SK-N-SH (cell line): ENCODE measurements at regions not wholly inside any gene's neighbourhood (a gene's known extent, or its start where the extent isn't known, plus 50 kb on each side); places are given as distances from the start of the nearest gene placed in this dataset.
A peak's percentile ranks its signal among the peaks of the same experiment; 100 is the strongest.

Experiments used
- CTCF ChIA-PET: fragments of 300-600, 350-600 bp; formaldehyde crosslinking; extraction: SDS; loops from one replicate; lab custom pipeline; 2021; lab: Yijun Ruan, JAX
- POLR2A ChIA-PET: fragments of 350-600 bp; sonication (Branson Sonifier 250); formaldehyde crosslinking; extraction: SDS; loops from one replicate; lab custom pipeline; 2020; ENCODE audit warnings: antibody characterized with exemption, inconsistent platforms; lab: Yijun Ruan, JAX
- DNase-seq: peaks from one replicate; pipeline ENCODE4 v3.0.0; 2012
- H2AFZ ChIP-seq: fragments of 200-600 bp; sonication (generic); 2 replicates; pipeline ENCODE4 v1.8.1; 2016; ENCODE audit warnings: antibody characterized with exemption, mild to moderate bottlenecking, low read depth
- H3F3A ChIP-seq: fragments of 200-600 bp; sonication (generic); replicated peaks from 2 replicates; pipeline ENCODE3; 2016; ENCODE audit warnings: antibody characterized with exemption, mild to moderate bottlenecking; ENCODE audit not compliant: insufficient read depth
- H3K27ac ChIP-seq, 2 experiments: fragments of 200-500 bp in 1 of 2; fragments of 200-600 bp in 1 of 2; sonication (Bioruptor generic) in 1 of 2; sonication (generic), shearing (Covaris generic) in 1 of 2; 2 replicates each; pipeline versions ENCODE4 v1.5.1 to v1.6.1; 2014 to 2016; ENCODE audit warnings: low read depth in 2 of 2, inconsistent platforms in 1 of 2, low read length in 1 of 2, mild to moderate bottlenecking in 1 of 2, mixed read lengths in 1 of 2
- H3K27me3 ChIP-seq: fragments of 200-600 bp; sonication (generic), shearing (Covaris generic); 2 replicates; pipeline ENCODE4 v1.6.1; 2016; ENCODE audit warnings: mixed run types; ENCODE audit not compliant: insufficient read depth
- H3K36me3 ChIP-seq, 2 experiments: fragments of 200-500 bp in 1 of 2; fragments of 200-600 bp in 1 of 2; sonication (Bioruptor generic) in 1 of 2; sonication (generic) in 1 of 2; replicated peaks in 1 of 2; 2 replicates each; pipeline versions ENCODE3 to v1.5.1; 2014 to 2016; ENCODE audit warnings: low read length in 1 of 2, mild to moderate bottlenecking in 1 of 2; ENCODE audit not compliant: insufficient read depth in 2 of 2, control insufficient read depth in 1 of 2
- H3K4me1 ChIP-seq, 2 experiments: fragments of 200-500 bp in 1 of 2; fragments of 200-600 bp in 1 of 2; sonication (Bioruptor generic) in 1 of 2; sonication (generic), shearing (Covaris generic) in 1 of 2; 2 replicates each; pipeline versions ENCODE4 v1.5.1 to v1.6.1; 2014 to 2016; ENCODE audit warnings: low read depth in 1 of 2, low read length in 1 of 2, mixed run types in 1 of 2; ENCODE audit not compliant: insufficient read depth in 2 of 2, control insufficient read depth in 1 of 2
- H3K4me2 ChIP-seq: fragments of 200-600 bp; sonication (generic), shearing (Covaris generic); 2 replicates; pipeline ENCODE4 v1.6.1; 2017; ENCODE audit warnings: mixed run types
- H3K4me3 ChIP-seq, 2 experiments: fragments of 200-500 bp in 1 of 2; fragments of 200-600 bp in 1 of 2; sonication (Bioruptor generic) in 1 of 2; sonication (generic), shearing (Covaris generic) in 1 of 2; 2 replicates each; pipeline versions ENCODE4 v1.5.1 to v1.8.1; 2014 to 2016; ENCODE audit warnings: low read depth in 2 of 2, inconsistent platforms in 1 of 2, low read length in 1 of 2, mild to moderate bottlenecking in 1 of 2, mixed read lengths in 1 of 2, moderate library complexity in 1 of 2
- H3K79me2 ChIP-seq: fragments of 200-600 bp; sonication (generic); 2 replicates; pipeline ENCODE4 v1.8.1; 2017; ENCODE audit warnings: mild to moderate bottlenecking; ENCODE audit not compliant: insufficient read depth
- H3K9ac ChIP-seq: fragments of 200-600 bp; sonication (generic); 2 replicates; pipeline ENCODE4 v1.6.1; 2017; ENCODE audit warnings: mixed run types
- H3K9me2 ChIP-seq: fragments of 200-600 bp; sonication (generic); 2 replicates; pipeline ENCODE4 v1.6.1; 2017; ENCODE audit warnings: mixed run types
- H3K9me3 ChIP-seq: fragments of 200-600 bp; sonication (generic); 2 replicates; pipeline ENCODE4 v1.6.1; 2017; ENCODE audit warnings: mixed run types, mild to moderate bottlenecking, moderate library complexity
- H4K20me1 ChIP-seq: fragments of 200-600 bp; sonication (generic); 2 replicates; pipeline ENCODE4 v1.6.1; 2017; ENCODE audit warnings: mild to moderate bottlenecking, mixed run types; ENCODE audit not compliant: insufficient read depth
- CHD2 ChIP-seq: fragments of 150-350 bp; IDR thresholded peaks from 2 replicates; pipeline ENCODE4 v1.6.1; 2018; ENCODE audit warnings: low read length; ENCODE audit not compliant: partially characterized antibody
- ELF1 ChIP-seq: IDR thresholded peaks from 2 replicates; pipeline ENCODE4 v1.4.0; 2012
- FOXM1 ChIP-seq: IDR thresholded peaks from 2 replicates; pipeline ENCODE4 v1.4.0; 2012; ENCODE audit warnings: low read depth, mild to moderate bottlenecking
- MAX ChIP-seq: IDR thresholded peaks from 2 replicates; pipeline ENCODE4 v1.4.0; 2012; ENCODE audit warnings: low read depth
- NFIC ChIP-seq: IDR thresholded peaks from 2 replicates; pipeline ENCODE4 v1.4.0; 2012; ENCODE audit warnings: borderline replicate concordance
- PBX3 ChIP-seq: IDR thresholded peaks from 2 replicates; pipeline ENCODE4; 2012
- RCOR1 ChIP-seq: fragments of 150-350 bp; IDR thresholded peaks from 2 replicates; pipeline ENCODE4 v1.6.1; 2017; ENCODE audit warnings: antibody characterized with exemption, low read length
- RXRA ChIP-seq: IDR thresholded peaks from 2 replicates; pipeline ENCODE4 v1.4.0; 2012; ENCODE audit warnings: low read depth, mild to moderate bottlenecking, borderline replicate concordance
- TAF1 ChIP-seq: IDR thresholded peaks from 2 replicates; pipeline ENCODE4 v1.6.1; 2012; ENCODE audit warnings: low read depth, mild to moderate bottlenecking, low read length, moderate library complexity, borderline replicate concordance
- TCF12 ChIP-seq: IDR thresholded peaks from 2 replicates; pipeline ENCODE4 v1.4.0; 2012
- WGBS: methylation state at CpG from one replicate; pipeline ENCODE4 v1.1.6; 2017; ENCODE audit warnings: low lambda C conversion rate; 5-methylcytosine and 5-hydroxymethylcytosine counted together
- TF ChIP-seq, protein P1 (sequence below): fragments of 150-350 bp; IDR thresholded peaks from 2 replicates; pipeline ENCODE4 v1.6.1; 2017; ENCODE audit warnings: antibody characterized with exemption, low read length, low read depth, borderline replicate concordance

- ChIA-PET CTCF (interaction anchor here (0.6 kb wide), 1 partner anchor 29 kb away, joined by 4 read pairs; no protein-coding TSS in a partner anchor), POLR2A (no interaction called here)
- Histone ChIP-seq H3K27ac (no peak overlapping the region), H3K9me2 (no peaks in the 10 kb centered on the region), H3K27me3 (peaks cover 81% of the 10 kb centered on the region), H3F3A (no peaks in the 10 kb centered on the region), H3K4me1 (no peaks in the 10 kb centered on the region), H3K9me3 (no peaks in the 10 kb centered on the region), H3K79me2 (no peaks in the 10 kb centered on the region), H3K4me2 (no peak overlapping the region), H3K9ac (no peak overlapping the region), H2AFZ (no peak overlapping the region), H3K4me3 (no peak overlapping the region), H3K36me3 (no peaks in the 10 kb centered on the region), H4K20me1 (no peaks in the 10 kb centered on the region)
- WGBS = 4% methylated on average over 4 of the region's 5 CpGs
- DNase-seq = no peak
- TF ChIP-seq TCF12 (no peak), RCOR1 (no peak), TAF1 (no peak)
Observed at GRCh38 chr5:2135833-2136232, 253.1 kb upstream of the IRX4 start.

GRCh38 chr5:2135354-2135753 lies 252.6 kb upstream of the IRX4 start:
- Histone ChIP-seq H4K20me1 (no peaks in the 10 kb centered on the region), H3K4me3 (no peak overlapping the region), H3K9me3 (no peaks in the 10 kb centered on the region), H3K79me2 (no peaks in the 10 kb centered on the region), H3F3A (no peaks in the 10 kb centered on the region), H3K4me1 (no peaks in the 10 kb centered on the region), H3K9me2 (no peaks in the 10 kb centered on the region), H3K9ac (no peak overlapping the region), H3K4me2 (0 out of 2 replicates have a peak overlapping the region, but pooled peaks have one; percentile 47), H3K27ac (no peak overlapping the region), H3K27me3 (peaks cover 81% of the 10 kb centered on the region), H3K36me3 (no peaks in the 10 kb centered on the region), H2AFZ (no peak overlapping the region)
- WGBS = 7% methylated on average over 5 of the region's 8 CpGs
- POLR2A ChIA-PET = no interaction called here
- CTCF ChIA-PET = interaction anchor here (0.6 kb wide), 1 partner anchor 28 kb away, joined by 4 read pairs; no protein-coding TSS in a partner anchor
- no peak for TF ChIP-seq ELF1
- TF ChIP-seq RXRA = no peak
- TF ChIP-seq RCOR1 = no peak
- no peak for TF ChIP-seq MAX
- TF ChIP-seq NFIC = no peak
- TF ChIP-seq TCF12 = no peak
- TF ChIP-seq, protein P1, sequence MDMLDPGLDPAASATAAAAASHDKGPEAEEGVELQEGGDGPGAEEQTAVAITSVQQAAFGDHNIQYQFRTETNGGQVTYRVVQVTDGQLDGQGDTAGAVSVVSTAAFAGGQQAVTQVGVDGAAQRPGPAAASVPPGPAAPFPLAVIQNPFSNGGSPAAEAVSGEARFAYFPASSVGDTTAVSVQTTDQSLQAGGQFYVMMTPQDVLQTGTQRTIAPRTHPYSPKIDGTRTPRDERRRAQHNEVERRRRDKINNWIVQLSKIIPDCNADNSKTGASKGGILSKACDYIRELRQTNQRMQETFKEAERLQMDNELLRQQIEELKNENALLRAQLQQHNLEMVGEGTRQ = no peak
- TF ChIP-seq PBX3 = no peak
- TF ChIP-seq FOXM1 = no peak
- no peak for TF ChIP-seq CHD2
- no peak for DNase-seq
